ENCODE measurements at regions not wholly inside any gene's neighbourhood (a gene's known extent, or its start where the extent isn't known, plus 50 kb on each side); places are given as distances from the start of the nearest gene placed in this dataset.

- no peak overlapping the region for H3K27ac ChIP-seq (ENCODE audit: low read depth, low read length)
- no peaks in the 10 kb centered on the region for H3K36me3 ChIP-seq (ENCODE audit: control insufficient read depth, insufficient read depth, low read length)
- H3K9ac ChIP-seq (ENCODE audit: low read length) = no peak overlapping the region
- H3K4me3 ChIP-seq (ENCODE audit: low read depth, low read length) = no peak overlapping the region
- no peaks in the 10 kb centered on the region for H3K27me3 ChIP-seq (ENCODE audit: control insufficient read depth, insufficient read depth, low read length)
- peaks cover 8% of the 10 kb centered on the region; the same call in 1 of the 2 replicates for H3K9me3 ChIP-seq (ENCODE audit: control insufficient read depth, insufficient read depth, low read depth, low read length)
- H3K4me1 ChIP-seq (ENCODE audit: control insufficient read depth, insufficient read depth, low read length) = no peaks in the 10 kb centered on the region
These were observed 382.6 kb upstream of the ZNF804A start for GRCh38 chr2:184215745-184216144.

- H3K27me3 ChIP-seq (ENCODE audit: control insufficient read depth, insufficient read depth, low read length) = no peaks in the 10 kb centered on the region
- no peaks in the 10 kb centered on the region for H3K36me3 ChIP-seq (ENCODE audit: control insufficient read depth, insufficient read depth, low read length)
- no peaks in the 10 kb centered on the region for H3K4me1 ChIP-seq (ENCODE audit: control insufficient read depth, insufficient read depth, low read length)
- H3K27ac ChIP-seq (ENCODE audit: low read depth, low read length) = no peak overlapping the region
- H3K4me3 ChIP-seq (ENCODE audit: low read depth, low read length) = no peak overlapping the region
- H3K9me3 ChIP-seq (ENCODE audit: control insufficient read depth, insufficient read depth, low read depth, low read length) = no peaks in the 10 kb centered on the region
- no peak overlapping the region for H3K9ac ChIP-seq (ENCODE audit: low read length)
These were observed 341.7 kb upstream of the ZNF804A start for GRCh38 chr2:184256611-184257010.

GRCh38 chr2:184261331-184261730 is 337.0 kb upstream of the ZNF804A start:
- no peaks in the 10 kb centered on the region for H3K9me3 ChIP-seq (ENCODE audit: control insufficient read depth, insufficient read depth, low read depth, low read length)
- no peak overlapping the region for H3K27ac ChIP-seq (ENCODE audit: low read depth, low read length)
- no peak overlapping the region for H3K4me3 ChIP-seq (ENCODE audit: low read depth, low read length)
- H3K9ac ChIP-seq (ENCODE audit: low read length) = no peak overlapping the region
- H3K36me3 ChIP-seq (ENCODE audit: control insufficient read depth, insufficient read depth, low read length) = no peaks in the 10 kb centered on the region
- no peaks in the 10 kb centered on the region for H3K27me3 ChIP-seq (ENCODE audit: control insufficient read depth, insufficient read depth, low read length)
- no peaks in the 10 kb centered on the region for H3K4me1 ChIP-seq (ENCODE audit: control insufficient read depth, insufficient read depth, low read length)

- Histone ChIP-seq H3K4me3 (ENCODE audit: low read depth, low read length) (no peak overlapping the region), H3K36me3 (ENCODE audit: control insufficient read depth, insufficient read depth, low read length) (no peaks in the 10 kb centered on the region), H3K9me3 (ENCODE audit: control insufficient read depth, insufficient read depth, low read depth, low read length) (no peaks in the 10 kb centered on the region), H3K9ac (ENCODE audit: low read length) (no peak overlapping the region), H3K4me1 (ENCODE audit: control insufficient read depth, insufficient read depth, low read length) (no peaks in the 10 kb centered on the region), H3K27me3 (ENCODE audit: control insufficient read depth, insufficient read depth, low read length) (no peaks in the 10 kb centered on the region), H3K27ac (ENCODE audit: low read depth, low read length) (no peak overlapping the region)
These were observed 336.5 kb upstream of the ZNF804A start for GRCh38 chr2:184261818-184262217.

GRCh38 chr2:184268900-184269477 is 329.3 kb upstream of the ZNF804A start:
- no peaks in the 10 kb centered on the region for H3K9me3 ChIP-seq (ENCODE audit: control insufficient read depth, insufficient read depth, low read depth, low read length)
- no peak overlapping the region for H3K4me3 ChIP-seq (ENCODE audit: low read depth, low read length)
- no peaks in the 10 kb centered on the region for H3K4me1 ChIP-seq (ENCODE audit: control insufficient read depth, insufficient read depth, low read length)
- H3K27me3 ChIP-seq (ENCODE audit: control insufficient read depth, insufficient read depth, low read length) = no peaks in the 10 kb centered on the region
- H3K36me3 ChIP-seq (ENCODE audit: control insufficient read depth, insufficient read depth, low read length) = no peaks in the 10 kb centered on the region
- H3K27ac ChIP-seq (ENCODE audit: low read depth, low read length) = no peak overlapping the region
- no peak overlapping the region for H3K9ac ChIP-seq (ENCODE audit: low read length)

GRCh38 chr2:184270660-184271059 is 327.7 kb upstream of the ZNF804A start:
- no peak overlapping the region for H3K4me3 ChIP-seq (ENCODE audit: low read depth, low read length)
- no peak overlapping the region for H3K27ac ChIP-seq (ENCODE audit: low read depth, low read length)
- H3K4me1 ChIP-seq (ENCODE audit: control insufficient read depth, insufficient read depth, low read length) = no peaks in the 10 kb centered on the region
- H3K36me3 ChIP-seq (ENCODE audit: control insufficient read depth, insufficient read depth, low read length) = no peaks in the 10 kb centered on the region
- no peaks in the 10 kb centered on the region for H3K9me3 ChIP-seq (ENCODE audit: control insufficient read depth, insufficient read depth, low read depth, low read length)
- no peak overlapping the region for H3K9ac ChIP-seq (ENCODE audit: low read length)
- no peaks in the 10 kb centered on the region for H3K27me3 ChIP-seq (ENCODE audit: control insufficient read depth, insufficient read depth, low read length)

- Histone ChIP-seq H3K9me3 (ENCODE audit: control insufficient read depth, insufficient read depth, low read depth, low read length) (no peaks in the 10 kb centered on the region), H3K36me3 (ENCODE audit: control insufficient read depth, insufficient read depth, low read length) (no peaks in the 10 kb centered on the region), H3K4me1 (ENCODE audit: control insufficient read depth, insufficient read depth, low read length) (no peaks in the 10 kb centered on the region), H3K4me3 (ENCODE audit: low read depth, low read length) (no peak overlapping the region), H3K27me3 (ENCODE audit: control insufficient read depth, insufficient read depth, low read length) (no peaks in the 10 kb centered on the region), H3K27ac (ENCODE audit: low read depth, low read length) (no peak overlapping the region), H3K9ac (ENCODE audit: low read length) (no peak overlapping the region)
These were observed 326.3 kb upstream of the ZNF804A start for GRCh38 chr2:184272056-184272455.

- no peaks in the 10 kb centered on the region for H3K4me1 ChIP-seq (ENCODE audit: control insufficient read depth, insufficient read depth, low read length)
- H3K4me3 ChIP-seq (ENCODE audit: low read depth, low read length) = no peak overlapping the region
- H3K36me3 ChIP-seq (ENCODE audit: control insufficient read depth, insufficient read depth, low read length) = no peaks in the 10 kb centered on the region
- no peaks in the 10 kb centered on the region for H3K27me3 ChIP-seq (ENCODE audit: control insufficient read depth, insufficient read depth, low read length)
- no peaks in the 10 kb centered on the region for H3K9me3 ChIP-seq (ENCODE audit: control insufficient read depth, insufficient read depth, low read depth, low read length)
- H3K27ac ChIP-seq (ENCODE audit: low read depth, low read length) = no peak overlapping the region
- no peak overlapping the region for H3K9ac ChIP-seq (ENCODE audit: low read length)
These were observed 303.5 kb upstream of the ZNF804A start for GRCh38 chr2:184294831-184295230.

- Histone ChIP-seq H3K36me3 (ENCODE audit: control insufficient read depth, insufficient read depth, low read length) (no peaks in the 10 kb centered on the region), H3K27me3 (ENCODE audit: control insufficient read depth, insufficient read depth, low read length) (no peaks in the 10 kb centered on the region), H3K9me3 (ENCODE audit: control insufficient read depth, insufficient read depth, low read depth, low read length) (no peaks in the 10 kb centered on the region), H3K4me1 (ENCODE audit: control insufficient read depth, insufficient read depth, low read length) (no peaks in the 10 kb centered on the region), H3K4me3 (ENCODE audit: low read depth, low read length) (no peak overlapping the region), H3K9ac (ENCODE audit: low read length) (no peak overlapping the region), H3K27ac (ENCODE audit: low read depth, low read length) (no peak overlapping the region)
These were observed 301.2 kb upstream of the ZNF804A start for GRCh38 chr2:184297085-184297484.

- Histone ChIP-seq H3K9me3 (ENCODE audit: control insufficient read depth, insufficient read depth, low read depth, low read length) (no peaks in the 10 kb centered on the region), H3K9ac (ENCODE audit: low read length) (no peak overlapping the region), H3K4me3 (ENCODE audit: low read depth, low read length) (no peak overlapping the region), H3K36me3 (ENCODE audit: control insufficient read depth, insufficient read depth, low read length) (no peaks in the 10 kb centered on the region), H3K27me3 (ENCODE audit: control insufficient read depth, insufficient read depth, low read length) (no peaks in the 10 kb centered on the region), H3K4me1 (ENCODE audit: control insufficient read depth, insufficient read depth, low read length) (no peaks in the 10 kb centered on the region), H3K27ac (ENCODE audit: low read depth, low read length) (no peak overlapping the region)
These were observed 295.8 kb upstream of the ZNF804A start for GRCh38 chr2:184302506-184302905.

GRCh38 chr2:184304006-184304405 is 294.3 kb upstream of the ZNF804A start:
- H3K9me3 ChIP-seq (ENCODE audit: control insufficient read depth, insufficient read depth, low read depth, low read length) = no peaks in the 10 kb centered on the region
- H3K9ac ChIP-seq (ENCODE audit: low read length) = no peak overlapping the region
- no peaks in the 10 kb centered on the region for H3K36me3 ChIP-seq (ENCODE audit: control insufficient read depth, insufficient read depth, low read length)
- H3K4me3 ChIP-seq (ENCODE audit: low read depth, low read length) = no peak overlapping the region
- H3K27me3 ChIP-seq (ENCODE audit: control insufficient read depth, insufficient read depth, low read length) = no peaks in the 10 kb centered on the region
- no peaks in the 10 kb centered on the region for H3K4me1 ChIP-seq (ENCODE audit: control insufficient read depth, insufficient read depth, low read length)
- no peak overlapping the region for H3K27ac ChIP-seq (ENCODE audit: low read depth, low read length)

- Histone ChIP-seq H3K27ac (ENCODE audit: low read depth, low read length) (no peak overlapping the region), H3K36me3 (ENCODE audit: control insufficient read depth, insufficient read depth, low read length) (no peaks in the 10 kb centered on the region), H3K4me1 (ENCODE audit: control insufficient read depth, insufficient read depth, low read length) (no peaks in the 10 kb centered on the region), H3K9ac (ENCODE audit: low read length) (no peak overlapping the region), H3K4me3 (ENCODE audit: low read depth, low read length) (no peak overlapping the region), H3K27me3 (ENCODE audit: control insufficient read depth, insufficient read depth, low read length) (no peaks in the 10 kb centered on the region), H3K9me3 (ENCODE audit: control insufficient read depth, insufficient read depth, low read depth, low read length) (no peaks in the 10 kb centered on the region)
These were observed 293.2 kb upstream of the ZNF804A start for GRCh38 chr2:184305105-184305504.
